ENCODE measurements at regions not wholly inside any gene's neighbourhood (a gene's known extent, or its start where the extent isn't known, plus 50 kb on each side); places are given as distances from the start of the nearest gene placed in this dataset.
A peak's percentile ranks its signal among the peaks of the same experiment; 100 is the strongest.

DNA sequence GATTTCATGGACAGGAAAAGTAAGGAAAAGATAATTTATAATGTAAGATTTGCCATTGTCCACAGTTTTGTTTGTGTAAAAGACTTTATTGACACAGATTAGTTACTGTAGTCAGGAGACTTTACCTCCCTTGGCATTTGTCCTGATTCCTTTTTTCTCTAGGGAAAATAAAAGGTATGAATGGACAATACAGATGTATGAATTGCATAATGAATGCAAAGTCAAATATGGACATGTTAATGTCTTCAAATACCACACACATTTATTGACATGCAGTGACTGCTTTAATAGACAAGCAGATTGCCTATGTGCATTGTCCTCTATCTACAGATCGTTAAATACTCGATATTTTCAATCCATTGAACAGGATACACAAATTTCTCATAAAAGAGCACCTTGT lies 999.7 kb upstream of the SEL1L start:
- intact Hi-C loops (cut with DNase I), result no loop called here
- DNase-seq, result no peak

DNA sequence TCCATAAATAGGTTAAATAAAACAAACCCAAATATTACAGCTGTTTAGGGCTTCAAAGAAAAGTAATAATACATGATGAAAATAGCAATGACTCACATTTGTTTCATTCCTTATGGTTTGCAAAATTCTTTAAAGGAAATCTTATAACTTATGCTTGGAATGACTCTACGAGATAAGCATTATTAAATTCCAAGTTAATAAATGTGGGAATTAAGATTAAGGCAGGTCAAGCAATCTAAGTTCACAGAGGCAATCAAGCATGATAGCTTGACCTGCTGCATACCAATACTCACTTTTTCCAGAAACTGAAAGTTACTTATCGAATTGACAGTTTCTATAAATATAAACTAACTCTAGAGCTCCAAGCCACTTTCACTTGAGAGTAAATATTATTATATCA lies 1002.9 kb upstream of the SEL1L start:
- DNase-seq, result no peak
- H3K9me3 ChIP-seq, result no peaks in the 10 kb centered on the region
- H3K4me3 ChIP-seq (replicated peaks in 1 of 3), result no peak overlapping the region
- no peaks in the 10 kb centered on the region for H3K36me3 ChIP-seq
- peaks cover 6 to 11% of the 10 kb centered on the region in 2 donors for H3K4me1 ChIP-seq
- TF ChIP-seq, protein P1, sequence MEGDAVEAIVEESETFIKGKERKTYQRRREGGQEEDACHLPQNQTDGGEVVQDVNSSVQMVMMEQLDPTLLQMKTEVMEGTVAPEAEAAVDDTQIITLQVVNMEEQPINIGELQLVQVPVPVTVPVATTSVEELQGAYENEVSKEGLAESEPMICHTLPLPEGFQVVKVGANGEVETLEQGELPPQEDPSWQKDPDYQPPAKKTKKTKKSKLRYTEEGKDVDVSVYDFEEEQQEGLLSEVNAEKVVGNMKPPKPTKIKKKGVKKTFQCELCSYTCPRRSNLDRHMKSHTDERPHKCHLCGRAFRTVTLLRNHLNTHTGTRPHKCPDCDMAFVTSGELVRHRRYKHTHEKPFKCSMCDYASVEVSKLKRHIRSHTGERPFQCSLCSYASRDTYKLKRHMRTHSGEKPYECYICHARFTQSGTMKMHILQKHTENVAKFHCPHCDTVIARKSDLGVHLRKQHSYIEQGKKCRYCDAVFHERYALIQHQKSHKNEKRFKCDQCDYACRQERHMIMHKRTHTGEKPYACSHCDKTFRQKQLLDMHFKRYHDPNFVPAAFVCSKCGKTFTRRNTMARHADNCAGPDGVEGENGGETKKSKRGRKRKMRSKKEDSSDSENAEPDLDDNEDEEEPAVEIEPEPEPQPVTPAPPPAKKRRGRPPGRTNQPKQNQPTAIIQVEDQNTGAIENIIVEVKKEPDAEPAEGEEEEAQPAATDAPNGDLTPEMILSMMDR (IDR thresholded peaks at IDR 0.05), result no peak
- no peak for TF ChIP-seq POLR2A (IDR thresholded peaks at IDR 0.05)
- no peaks in the 10 kb centered on the region for H3K27me3 ChIP-seq
- WGBS, 2 donors, result 41 to 59% methylated on average over 2 of the region's 2 CpGs
- intact Hi-C loops (cut with DNase I), result no loop called here
- H3K27ac ChIP-seq, result peak overlapping the region in 1 of 3 donors; percentile 51

More for the DNA sequence above, 999.7 kb upstream of the SEL1L start:
- Histone ChIP-seq H3K9me3 (no peaks in the 10 kb centered on the region), H3K27me3 (no peaks in the 10 kb centered on the region), H3K27ac (no peak overlapping the region), H3K36me3 (no peaks in the 10 kb centered on the region), H3K4me3 (replicated peaks in 1 of 3) (no peak overlapping the region), H3K4me1 (peaks cover 6 to 11% of the 10 kb centered on the region in 2 donors)
- WGBS, 2 donors, result 78 to 89% methylated on average over 2 of the region's 2 CpGs
- TF ChIP-seq, protein P1 (IDR thresholded peaks at IDR 0.05), result no peak
- TF ChIP-seq POLR2A (IDR thresholded peaks at IDR 0.05), result no peak

DNA sequence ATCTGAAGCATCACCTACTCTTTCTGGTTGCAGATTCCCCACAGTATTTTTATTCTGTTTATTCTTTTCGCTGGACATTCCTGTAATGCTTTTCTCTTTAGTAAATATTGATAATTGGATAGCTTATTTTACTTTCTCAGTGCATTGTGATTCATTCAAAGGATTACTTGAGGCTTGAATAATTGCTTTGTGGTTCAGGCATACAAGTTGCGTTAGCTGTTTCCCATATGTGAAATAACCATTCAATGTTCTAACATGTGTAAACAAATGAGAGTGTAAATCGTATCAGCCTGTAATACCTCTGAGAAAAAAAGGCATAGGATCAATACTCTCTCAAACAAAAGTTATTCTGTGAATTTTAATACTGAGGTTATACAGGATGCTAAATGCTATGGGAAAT lies 1004.2 kb upstream of the SEL1L start:
- intact Hi-C loops (cut with DNase I), result no loop called here
- Histone ChIP-seq H3K36me3 (no peaks in the 10 kb centered on the region), H3K9me3 (no peaks in the 10 kb centered on the region), H3K27me3 (no peaks in the 10 kb centered on the region), H3K27ac (no peak overlapping the region), H3K4me1 (peaks cover 6 to 11% of the 10 kb centered on the region in 2 donors), H3K4me3 (replicated peaks in 1 of 3) (no peak overlapping the region)
- no peak for DNase-seq
- WGBS, 2 donors, result 91 to 92% methylated on average over 3 of the region's 3 CpGs
- no peak for TF ChIP-seq POLR2A (IDR thresholded peaks at IDR 0.05)
- TF ChIP-seq, protein P1 (IDR thresholded peaks at IDR 0.05), result no peak

DNA sequence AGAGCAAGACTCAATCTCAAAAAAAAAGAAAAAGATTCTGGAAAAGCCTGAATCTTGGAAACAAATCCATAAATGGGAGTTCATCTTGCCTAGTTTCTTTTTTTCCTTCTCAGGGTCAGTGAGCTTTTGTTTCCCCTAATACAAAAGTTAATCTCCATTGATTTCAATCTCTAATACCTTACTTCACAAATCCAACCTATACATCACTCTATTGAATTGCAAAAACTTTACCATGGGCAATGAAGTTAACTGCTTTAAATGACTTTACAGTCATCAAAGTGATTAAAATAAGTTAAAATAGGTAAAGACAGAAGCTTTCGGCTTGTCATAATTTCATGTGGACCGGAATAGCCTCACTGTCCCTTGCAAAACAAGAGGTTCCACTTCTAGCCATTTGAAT lies 1012.7 kb upstream of the SEL1L start:
- intact Hi-C loops (cut with DNase I), result no loop called here

DNA sequence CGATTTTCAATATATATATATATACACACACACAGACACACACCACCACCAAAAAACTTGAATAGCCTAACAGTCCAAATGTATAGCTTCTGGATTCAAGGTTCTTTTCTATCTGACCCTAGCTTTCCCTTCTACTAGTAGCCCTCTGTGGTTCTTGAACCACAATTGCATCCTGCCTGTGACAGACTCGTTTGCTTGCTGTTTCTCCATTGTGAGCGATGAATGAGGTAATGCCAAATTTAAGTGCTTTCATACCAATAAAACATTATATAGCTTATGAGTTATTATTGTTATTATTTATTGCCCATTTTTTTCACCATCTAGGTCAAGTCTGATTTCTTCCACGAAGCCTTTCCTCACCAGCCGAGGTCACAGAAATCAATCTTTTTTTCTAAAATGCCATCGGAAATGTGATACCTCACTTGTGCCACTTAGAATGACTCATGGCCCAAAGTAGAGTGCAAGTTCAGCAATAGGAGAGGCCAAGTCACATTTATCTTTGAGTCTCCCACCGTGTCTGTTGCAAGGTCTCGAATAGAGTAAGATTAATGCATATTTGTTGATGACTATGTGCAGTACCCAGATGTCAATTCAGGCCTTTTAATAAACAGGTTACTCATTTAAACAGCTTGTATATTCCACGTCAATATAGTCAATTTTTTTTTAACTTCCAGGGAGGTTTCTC lies 1015.8 kb upstream of the SEL1L start:
- H3K9me3 ChIP-seq, result no peaks in the 10 kb centered on the region
- WGBS, 2 donors, result 84 to 86% methylated on average over 9 of the region's 9 CpGs
- TF ChIP-seq POLR2A (IDR thresholded peaks at IDR 0.05), result no peak
- TF ChIP-seq, protein P1 (IDR thresholded peaks at IDR 0.05), result no peak
- H3K27me3 ChIP-seq, result no peaks in the 10 kb centered on the region
- intact Hi-C loops (cut with DNase I), result no loop called here
- DNase-seq, result no peak
- H3K27ac ChIP-seq, result no peak overlapping the region
- no peaks in the 10 kb centered on the region for H3K4me1 ChIP-seq
- H3K36me3 ChIP-seq, result no peaks in the 10 kb centered on the region
- H3K4me3 ChIP-seq (replicated peaks in 1 of 3), result no peak overlapping the region

More for the DNA sequence above, 1012.7 kb upstream of the SEL1L start:
- Histone ChIP-seq H3K4me1 (no peaks in the 10 kb centered on the region), H3K36me3 (no peaks in the 10 kb centered on the region), H3K9me3 (no peaks in the 10 kb centered on the region), H3K27me3 (no peaks in the 10 kb centered on the region), H3K27ac (no peak overlapping the region), H3K4me3 (replicated peaks in 1 of 3) (no peak overlapping the region)
- no peak for TF ChIP-seq POLR2A (IDR thresholded peaks at IDR 0.05)
- TF ChIP-seq, protein P1 (IDR thresholded peaks at IDR 0.05), result no peak
- DNase-seq, result no peak
- WGBS, 2 donors, result 46 to 96% methylated on average over 2 of the region's 2 CpGs
